Activated CD8-positive, alpha-beta memory T cell treated with anti-CD3 and anti-CD28 coated beads for 24 hours (primary cell): ENCODE measurements at regions not wholly inside any gene's neighbourhood (a gene's known extent, or its start where the extent isn't known, plus 50 kb on each side); places are given as distances from the start of the nearest gene placed in this dataset.

ENCODE experiments used
- DNase-seq: peaks from one replicate; pipeline ENCODE4 v3.0.0-alpha.2; 2020

GRCh38 chr5:123906698-123907295, 394.8 kb downstream of the CSNK1G3 start:
- no peak for DNase-seq

- DNase-seq = no peak
These were observed 373.1 kb downstream of the CSNK1G3 start for GRCh38 chr5:123885081-123885480.

- DNase-seq = no peak
These were observed 371.0 kb downstream of the CSNK1G3 start for GRCh38 chr5:123882965-123883345.

GRCh38 chr5:123882319-123882964, 370.5 kb downstream of the CSNK1G3 start:
- no peak for DNase-seq

- no peak for DNase-seq
These were observed 369.8 kb downstream of the CSNK1G3 start for GRCh38 chr5:123881759-123882244.

GRCh38 chr5:123880875-123881274, 368.9 kb downstream of the CSNK1G3 start:
- no peak for DNase-seq

- no peak for DNase-seq
These were observed 367.1 kb downstream of the CSNK1G3 start for GRCh38 chr5:123879071-123879470.

GRCh38 chr5:123876276-123876790, 364.4 kb downstream of the CSNK1G3 start:
- DNase-seq = no peak

GRCh38 chr5:123875561-123876275, 363.7 kb downstream of the CSNK1G3 start:
- DNase-seq = no peak

- no peak for DNase-seq
These were observed 362.7 kb downstream of the CSNK1G3 start for GRCh38 chr5:123874600-123875201.

- no peak for DNase-seq
These were observed 361.9 kb downstream of the CSNK1G3 start for GRCh38 chr5:123873846-123874245.

GRCh38 chr5:123871373-123871772, 359.4 kb downstream of the CSNK1G3 start:
- DNase-seq = no peak

- DNase-seq = no peak
These were observed 356.9 kb downstream of the CSNK1G3 start for GRCh38 chr5:123868881-123869280.

GRCh38 chr5:123868267-123868666, 356.3 kb downstream of the CSNK1G3 start:
- DNase-seq = no peak

GRCh38 chr5:123865641-123866040, 353.7 kb downstream of the CSNK1G3 start:
- DNase-seq = no peak

- DNase-seq = no peak
These were observed 352.6 kb downstream of the CSNK1G3 start for GRCh38 chr5:123864578-123864977.

- DNase-seq = no peak
These were observed 347.0 kb downstream of the CSNK1G3 start for GRCh38 chr5:123858938-123859337.

- DNase-seq = no peak
These were observed 344.8 kb downstream of the CSNK1G3 start for GRCh38 chr5:123856766-123857165.

- no peak for DNase-seq
These were observed 343.6 kb downstream of the CSNK1G3 start for GRCh38 chr5:123855609-123856008.

GRCh38 chr5:123845356-123846100, 333.6 kb downstream of the CSNK1G3 start:
- DNase-seq = no peak

- no peak for DNase-seq
These were observed 332.9 kb downstream of the CSNK1G3 start for GRCh38 chr5:123844873-123845272.

- no peak for DNase-seq
These were observed 323.4 kb downstream of the CSNK1G3 start for GRCh38 chr5:123835421-123835820.

- no peak for DNase-seq
These were observed 318.6 kb downstream of the CSNK1G3 start for GRCh38 chr5:123830575-123830974.
